KMS-11 (cell line): ENCODE measurements at regions not wholly inside any gene's neighbourhood (a gene's known extent, or its start where the extent isn't known, plus 50 kb on each side); places are given as distances from the start of the nearest gene placed in this dataset.
"Not testable (repeated sequence)": the region's sequence is repeated elsewhere in the genome, so short reads cannot be mapped to it uniquely, and the experiment has no call there.

Experiments
- H2AFZ ChIP-seq: fragments of 200-600 bp; sonication (generic); 2 replicates; pipeline ENCODE4 v1.6.1; 2016; ENCODE audit warnings: antibody characterized with exemption, mixed run types, low read depth
- H3K27ac ChIP-seq: fragments of 200-600 bp; sonication (generic); 2 replicates; pipeline ENCODE4 v1.6.1; 2016; ENCODE audit warnings: mild to moderate bottlenecking, mixed run types
- H3K27me3 ChIP-seq: fragments of 200-600 bp; sonication (generic); 2 replicates; pipeline ENCODE4 v1.6.1; 2017; ENCODE audit warnings: mild to moderate bottlenecking, low read depth, mixed run types, moderate library complexity; ENCODE audit not compliant: insufficient read depth
- H3K36me3 ChIP-seq: fragments of 200-600 bp; sonication (generic); 2 replicates; pipeline ENCODE4 v1.6.1; 2017; ENCODE audit warnings: mild to moderate bottlenecking, mixed run types; ENCODE audit not compliant: insufficient read depth
- H3K4me1 ChIP-seq: fragments of 200-600 bp; sonication (generic); 2 replicates; pipeline ENCODE4 v1.6.1; 2016; ENCODE audit warnings: mild to moderate bottlenecking, low read depth, mixed run types; ENCODE audit not compliant: poor library complexity, severe bottlenecking
- H3K4me2 ChIP-seq: fragments of 200-600 bp; sonication (generic); 2 replicates; pipeline ENCODE4 v1.7.0; 2016; ENCODE audit warnings: mild to moderate bottlenecking, mixed run types
- H3K4me3 ChIP-seq: fragments of 200-600 bp; sonication (generic); IDR thresholded peaks from 2 replicates; pipeline ENCODE4 v1.6.1; 2017; ENCODE audit warnings: low read depth, low read length, mixed read lengths; ENCODE audit not compliant: insufficient read depth
- H3K79me2 ChIP-seq: fragments of 200-600 bp; sonication (generic); 2 replicates; pipeline ENCODE4 v1.6.1; 2016; ENCODE audit warnings: low read depth, mixed run types; ENCODE audit not compliant: insufficient read depth
- H3K9ac ChIP-seq: fragments of 200-600 bp; sonication (generic); 2 replicates; pipeline ENCODE4 v1.6.1; 2016; ENCODE audit warnings: mild to moderate bottlenecking, mixed run types
- H4K20me1 ChIP-seq: fragments of 200-600 bp; sonication (generic); 2 replicates; pipeline ENCODE4 v1.6.1; 2016; ENCODE audit warnings: mild to moderate bottlenecking, mixed run types; ENCODE audit not compliant: insufficient read depth
- CTCF ChIP-seq: fragments of 200-600 bp; sonication (generic); conservative IDR thresholded peaks from 2 replicates; pipeline ENCODE4 v1.6.1; 2017; ENCODE audit warnings: low read depth, mild to moderate bottlenecking, antibody characterized with exemption, low read length, moderate library complexity, mixed read lengths

GRCh38 chr14:28308734-28309133 is 457.9 kb upstream of the FOXG1 start:
- Histone ChIP-seq H3K27ac (no peak overlapping the region), H3K4me2 (no peak overlapping the region)
- no peak for TF ChIP-seq CTCF

GRCh38 chr14:28317890-28318675 is 448.5 kb upstream of the FOXG1 start:
- not testable (repeated sequence) for H4K20me1 ChIP-seq, H3K4me3 ChIP-seq, H3K36me3 ChIP-seq, H3K4me1 ChIP-seq, H3K79me2 ChIP-seq, H3K27me3 ChIP-seq
- H3K9ac ChIP-seq: peak overlapping the region; percentile 53; the same call in 1 of the 2 replicates
- peak overlapping the region; percentile 47; the same call in 1 of the 2 replicates for H2AFZ ChIP-seq
- peak overlapping the region; percentile 34; the same call in 1 of the 2 replicates for H3K4me2 ChIP-seq
- peak overlapping the region; percentile 51 for H3K27ac ChIP-seq

More at GRCh38 chr14:28308734-28309133, 457.9 kb upstream of the FOXG1 start:
- Histone ChIP-seq H2AFZ (no peak overlapping the region), H3K36me3 (no peaks in the 10 kb centered on the region), H3K4me1 (no peaks in the 10 kb centered on the region), H3K79me2 (no peaks in the 10 kb centered on the region), H4K20me1 (no peaks in the 10 kb centered on the region), H3K4me3 (no peak overlapping the region), H3K9ac (no peak overlapping the region), H3K27me3 (no peaks in the 10 kb centered on the region)

GRCh38 chr14:28321475-28322244 is 444.9 kb upstream of the FOXG1 start:
- no peak overlapping the region for H3K27ac ChIP-seq

GRCh38 chr14:28323366-28323765 is 443.2 kb upstream of the FOXG1 start:
- no peak for TF ChIP-seq CTCF
- Histone ChIP-seq H2AFZ (no peak overlapping the region), H3K27ac (no peak overlapping the region), H3K4me1 (no peaks in the 10 kb centered on the region), H3K4me3 (no peak overlapping the region), H3K4me2 (no peak overlapping the region), H3K36me3 (no peaks in the 10 kb centered on the region), H3K79me2 (no peaks in the 10 kb centered on the region), H3K27me3 (no peaks in the 10 kb centered on the region), H3K9ac (no peak overlapping the region), H4K20me1 (no peaks in the 10 kb centered on the region)

More at GRCh38 chr14:28321475-28322244, 444.9 kb upstream of the FOXG1 start:
- Histone ChIP-seq H3K4me3 (no peak overlapping the region), H3K79me2 (no peaks in the 10 kb centered on the region), H2AFZ (no peak overlapping the region), H3K4me2 (no peak overlapping the region), H3K36me3 (no peaks in the 10 kb centered on the region), H3K27me3 (no peaks in the 10 kb centered on the region), H4K20me1 (no peaks in the 10 kb centered on the region), H3K4me1 (no peaks in the 10 kb centered on the region), H3K9ac (no peak overlapping the region)
- no peak for TF ChIP-seq CTCF
